ENCODE measurements at regions not wholly inside any gene's neighbourhood (a gene's known extent, or its start where the extent isn't known, plus 50 kb on each side); places are given as distances from the start of the nearest gene placed in this dataset.

GRCh38 chr1:48121955-48122354 lies 100.6 kb upstream of the SLC5A9 start:
- TF ChIP-seq CTCF (optimal IDR thresholded peaks at IDR 0.05 in 1 of 3, IDR thresholded peaks at IDR 0.05 in 1 of 3, conservative IDR thresholded peaks at IDR 0.05 in 1 of 3; ENCODE audit: extremely low read depth in 1 of 3, insufficient read depth in 2 of 3, low read length in 3 of 3): no peak
- no peak for TF ChIP-seq EZH2 (IDR thresholded peaks at IDR 0.05; ENCODE audit: low read length)
